ENCODE measurements at regions not wholly inside any gene's neighbourhood (a gene's known extent, or its start where the extent isn't known, plus 50 kb on each side); places are given as distances from the start of the nearest gene placed in this dataset.
A peak's percentile ranks its signal among the peaks of the same experiment; 100 is the strongest.

- no peak overlapping the region for H3K4me3 ChIP-seq (ENCODE audit: low read depth, low read length)
- TF ChIP-seq CTCF (IDR thresholded peaks at IDR 0.05; ENCODE audit: insufficient read depth, low read depth, low read length) = no peak
- no peak for DNase-seq (ENCODE audit: low read depth)
These were observed 274.1 kb upstream of the PAPPA start for GRCh38 chr9:115879451-115879850.

- TF ChIP-seq CTCF (IDR thresholded peaks at IDR 0.05; ENCODE audit: insufficient read depth, low read depth, low read length) = no peak
- H3K4me3 ChIP-seq (ENCODE audit: low read depth, low read length) = no peak overlapping the region
- no peak for DNase-seq (ENCODE audit: low read depth)
These were observed 273.2 kb upstream of the PAPPA start for GRCh38 chr9:115880221-115880885.

- TF ChIP-seq CTCF (IDR thresholded peaks at IDR 0.05; ENCODE audit: insufficient read depth, low read depth, low read length) = no peak
- H3K4me3 ChIP-seq (ENCODE audit: low read depth, low read length) = no peak overlapping the region
- peak; percentile 67 for DNase-seq (ENCODE audit: low read depth)
These were observed 270.7 kb upstream of the PAPPA start for GRCh38 chr9:115882911-115883310.

- DNase-seq (ENCODE audit: low read depth) = peak; percentile 74
- no peak overlapping the region for H3K4me3 ChIP-seq (ENCODE audit: low read depth, low read length)
- TF ChIP-seq CTCF (IDR thresholded peaks at IDR 0.05; ENCODE audit: insufficient read depth, low read depth, low read length) = peak; percentile 71
These were observed 269.9 kb upstream of the PAPPA start for GRCh38 chr9:115883467-115884329.

GRCh38 chr9:115884846-115885245, 268.7 kb upstream of the PAPPA start:
- no peak overlapping the region for H3K4me3 ChIP-seq (ENCODE audit: low read depth, low read length)
- DNase-seq (ENCODE audit: low read depth) = no peak
- no peak for TF ChIP-seq CTCF (IDR thresholded peaks at IDR 0.05; ENCODE audit: insufficient read depth, low read depth, low read length)

GRCh38 chr9:115888131-115888530, 265.5 kb upstream of the PAPPA start:
- DNase-seq (ENCODE audit: low read depth) = no peak
- TF ChIP-seq CTCF (IDR thresholded peaks at IDR 0.05; ENCODE audit: insufficient read depth, low read depth, low read length) = no peak
- H3K4me3 ChIP-seq (ENCODE audit: low read depth, low read length) = no peak overlapping the region
